GM21576 (cell line): ENCODE measurements at regions not wholly inside any gene's neighbourhood (a gene's known extent, or its start where the extent isn't known, plus 50 kb on each side); places are given as distances from the start of the nearest gene placed in this dataset.
"Not testable (repeated sequence)": the region's sequence is repeated elsewhere in the genome, so short reads cannot be mapped to it uniquely, and the experiment has no call there.

Source experiments
- ATAC-seq: cut with Tn5 transposase; IDR thresholded peaks from one replicate; pipeline ENCODE4 v1.9.1; 2021; ENCODE audit warnings: mild to moderate bottlenecking, moderate library complexity; ENCODE audit not compliant: unreplicated experiment

DNA sequence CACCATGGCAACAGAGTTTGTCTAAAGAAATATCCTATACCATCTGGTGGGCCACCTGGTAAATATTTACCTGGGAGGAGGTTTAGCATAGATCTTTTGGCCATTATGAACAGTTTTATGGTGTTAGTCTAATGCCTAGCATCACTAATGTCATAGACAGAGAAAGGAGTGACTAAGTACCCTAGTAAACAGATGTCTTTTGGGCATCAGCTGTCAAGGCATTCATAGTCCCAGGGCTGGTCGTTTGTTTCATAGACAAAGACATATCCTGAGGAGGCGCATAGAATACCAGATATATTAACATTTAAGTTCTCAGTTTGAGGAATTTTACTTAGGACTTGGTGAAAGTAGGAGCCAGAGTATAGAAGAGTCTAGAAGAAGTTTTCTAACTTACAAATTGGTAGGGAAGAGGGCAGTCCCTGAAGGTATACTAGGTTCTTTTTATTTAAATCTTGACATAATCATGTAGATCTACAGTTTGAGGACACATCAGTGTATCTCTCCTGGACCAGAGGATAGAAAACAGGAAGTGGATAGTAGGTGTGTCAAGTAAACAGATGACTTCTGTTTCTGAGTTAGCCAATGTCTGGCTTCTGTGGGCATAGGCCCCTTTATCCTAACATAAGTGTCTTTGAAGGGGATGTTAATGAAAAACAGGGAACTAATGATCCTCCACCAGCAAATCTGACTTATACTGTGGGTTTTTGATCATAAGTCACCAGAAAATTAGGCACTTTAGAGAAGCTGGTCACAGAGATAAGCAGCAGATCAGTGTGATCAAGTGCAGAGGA lies 105.0 kb upstream of the PRSS3 start:
- no peak for ATAC-seq

DNA sequence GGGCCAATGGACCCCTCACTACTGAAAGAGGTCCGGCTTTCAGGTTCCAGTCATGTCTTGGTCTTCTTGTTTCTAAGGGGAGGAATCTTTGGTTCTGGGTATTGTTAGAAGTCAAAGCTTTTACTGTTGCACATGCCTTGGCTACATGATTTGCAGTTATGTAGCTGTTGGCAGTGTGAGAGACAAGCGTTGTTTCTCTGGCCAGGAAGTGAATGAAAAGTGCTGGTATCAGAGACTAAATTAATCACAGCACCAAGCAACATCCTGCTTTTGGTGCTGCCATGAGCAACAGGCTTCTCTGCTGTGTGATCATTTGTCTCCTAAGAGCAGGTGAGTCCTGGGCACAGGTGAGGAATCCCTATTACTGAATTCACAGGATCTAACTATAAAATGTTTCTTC lies 100.1 kb upstream of the PRSS3 start:
- no peak for ATAC-seq

DNA sequence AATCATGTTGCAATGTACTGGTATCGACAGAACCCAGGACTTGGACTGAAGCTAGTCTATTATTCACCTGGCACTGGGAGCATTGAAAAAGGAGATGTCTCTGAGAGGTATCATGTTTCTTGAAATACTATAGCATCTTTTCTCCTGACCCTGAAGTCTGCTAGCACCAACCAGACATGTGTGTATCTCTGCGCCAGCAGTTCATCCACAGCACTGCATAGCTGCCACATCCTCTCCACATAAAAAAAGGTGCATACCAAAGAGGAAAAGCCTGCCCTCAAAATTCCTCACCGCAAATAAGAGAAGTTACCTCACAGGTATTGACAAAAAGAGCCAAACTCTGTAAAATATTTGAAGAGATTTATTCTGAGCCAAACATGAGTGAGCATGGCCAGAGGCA lies 99.5 kb upstream of the PRSS3 start:
- ATAC-seq, result no peak

DNA sequence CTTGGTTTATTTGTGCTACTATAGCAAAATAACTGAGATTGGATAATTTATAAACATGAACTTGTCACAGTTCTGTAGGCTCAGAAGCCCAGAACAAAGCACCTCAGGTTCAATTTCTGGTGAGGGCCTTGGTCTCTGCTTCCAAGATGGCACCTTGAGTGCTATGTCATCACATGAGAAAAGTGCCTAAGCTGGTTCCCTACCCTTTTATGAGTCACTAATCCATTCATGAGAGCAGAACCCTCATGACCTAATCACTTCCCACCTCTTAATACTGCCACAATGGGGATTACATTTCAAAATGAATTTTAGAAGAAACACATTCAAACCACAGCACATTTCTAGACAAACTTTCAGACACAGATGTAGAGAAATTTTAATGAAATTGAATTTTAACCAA lies 98.2 kb upstream of the PRSS3 start:
- ATAC-seq, result no peak

DNA sequence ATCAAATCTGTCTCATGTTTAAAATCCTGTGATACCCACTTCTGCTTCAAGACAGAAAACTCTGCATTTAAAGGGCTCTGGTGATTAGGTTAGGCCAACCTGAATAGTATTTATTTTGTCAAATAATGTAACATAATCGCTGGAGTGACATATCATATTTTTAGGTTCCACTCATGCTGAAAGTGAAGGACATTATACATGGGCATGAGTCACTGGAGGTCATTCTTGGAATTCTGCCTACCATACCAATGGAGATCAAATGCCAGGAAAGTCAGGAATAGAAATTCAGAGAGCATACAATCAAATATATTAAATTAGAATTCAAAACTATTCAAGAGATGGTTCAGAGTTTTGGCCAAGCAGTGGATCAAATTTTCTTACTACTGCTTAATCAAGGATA lies 97.1 kb upstream of the PRSS3 start:
- ATAC-seq, result no peak

DNA sequence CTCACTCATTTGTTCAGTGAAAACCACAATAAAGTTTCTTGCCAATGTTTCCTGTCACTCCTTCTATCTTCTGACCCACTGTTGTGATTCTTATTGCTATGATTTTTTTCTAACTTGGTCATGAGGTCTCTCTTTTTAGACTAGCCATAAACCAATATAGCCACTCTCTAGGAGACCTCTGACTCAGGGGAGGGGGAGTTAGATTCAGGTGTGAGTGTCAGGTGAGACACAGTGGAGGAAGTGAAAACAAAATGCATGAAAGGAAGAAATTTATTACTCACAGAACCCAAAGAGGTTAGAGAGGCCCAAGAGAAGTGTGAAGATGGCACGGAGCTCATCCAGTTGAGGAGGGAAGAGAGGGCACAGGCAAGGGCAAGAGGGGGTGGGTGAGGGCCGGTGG lies 94.4 kb upstream of the PRSS3 start:
- ATAC-seq, result not testable (repeated sequence)

DNA sequence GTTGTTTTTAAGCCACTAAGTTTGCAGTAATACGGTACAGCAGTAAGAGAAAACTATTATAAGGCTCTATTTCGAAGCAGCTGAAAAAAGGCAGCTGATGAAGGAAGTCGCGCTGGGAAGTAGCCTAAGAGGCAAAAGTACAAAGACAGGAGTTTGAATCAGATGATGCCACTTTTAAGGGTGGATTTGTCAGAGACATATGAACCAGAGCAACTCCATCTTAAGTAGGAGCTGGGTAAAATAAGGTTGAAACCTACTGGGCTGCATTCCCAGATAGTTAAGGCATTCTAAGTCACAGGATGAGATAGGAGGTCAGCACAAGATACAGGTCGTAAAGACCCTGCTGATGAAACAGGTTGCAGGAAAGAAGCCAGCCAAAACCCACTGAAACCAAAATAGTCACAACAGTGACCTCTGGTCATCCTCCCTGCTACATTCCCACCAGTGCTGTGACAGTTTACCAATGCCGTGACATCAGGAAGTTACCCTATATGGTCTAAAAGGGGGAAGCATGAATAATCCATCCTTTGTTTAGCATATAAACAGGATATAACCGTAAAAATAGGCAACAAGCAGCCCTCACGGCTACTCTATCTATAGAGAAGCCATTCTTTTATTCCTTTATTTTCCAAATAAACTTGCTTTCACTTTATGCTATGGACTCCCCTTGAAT lies 91.8 kb upstream of the PRSS3 start:
- no peak for ATAC-seq

DNA sequence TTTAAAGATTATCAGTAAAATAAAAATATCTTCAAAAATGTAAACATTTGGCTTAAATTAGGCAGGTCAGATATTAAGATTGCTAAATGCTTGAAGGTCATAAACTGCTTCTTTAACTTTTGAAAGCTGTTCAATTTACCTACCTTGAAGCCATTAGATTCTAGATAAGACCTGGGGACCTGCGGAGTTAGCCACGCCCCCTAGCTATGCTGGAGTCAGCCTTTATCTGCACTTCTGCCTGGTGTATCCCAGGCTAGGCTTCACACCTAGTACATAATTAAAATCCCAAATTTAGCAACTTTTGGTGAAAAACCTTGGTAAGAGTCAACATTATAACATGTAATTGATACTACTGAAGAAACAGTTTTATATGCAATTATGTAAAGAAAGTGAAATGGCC lies 89.9 kb upstream of the PRSS3 start:
- ATAC-seq, result not testable (repeated sequence)

DNA sequence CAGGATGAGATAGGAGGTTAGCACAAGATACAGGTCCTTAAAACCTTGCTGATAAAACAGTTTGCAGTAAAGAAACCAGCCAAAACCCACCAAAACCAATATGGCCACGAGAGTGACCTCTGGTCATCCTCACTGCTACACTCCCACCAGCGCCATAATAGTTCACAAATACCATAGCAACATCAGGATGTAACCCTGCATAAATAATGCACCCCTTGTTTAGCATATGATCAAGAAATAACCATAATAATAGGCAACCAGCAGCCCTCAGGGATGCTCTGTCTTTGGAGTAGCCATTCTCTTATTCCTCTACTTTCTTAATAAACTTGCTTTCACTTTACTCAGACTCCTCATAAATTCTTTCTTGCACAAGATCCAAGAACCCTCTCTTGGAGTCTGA lies 86.9 kb upstream of the PRSS3 start:
- ATAC-seq, result no peak

DNA sequence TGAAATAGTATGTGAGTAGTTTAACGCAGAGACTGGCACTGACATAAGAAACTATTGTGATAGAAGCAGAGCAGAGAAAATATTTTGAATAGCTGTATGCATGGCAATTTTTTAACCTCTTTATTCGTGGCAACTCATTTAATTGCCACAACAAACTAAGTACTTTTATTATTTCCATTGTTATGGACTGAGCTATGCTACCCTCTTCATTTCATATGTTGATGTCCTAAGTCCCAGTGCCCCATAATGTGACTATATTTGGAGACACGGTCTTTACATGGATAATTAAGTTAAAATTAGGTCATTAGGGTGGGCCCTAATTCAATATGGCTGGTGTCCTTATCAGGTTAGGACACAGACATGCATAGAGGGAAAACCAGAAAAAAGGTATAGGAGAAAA lies 86.1 kb upstream of the PRSS3 start:
- ATAC-seq, result no peak

DNA sequence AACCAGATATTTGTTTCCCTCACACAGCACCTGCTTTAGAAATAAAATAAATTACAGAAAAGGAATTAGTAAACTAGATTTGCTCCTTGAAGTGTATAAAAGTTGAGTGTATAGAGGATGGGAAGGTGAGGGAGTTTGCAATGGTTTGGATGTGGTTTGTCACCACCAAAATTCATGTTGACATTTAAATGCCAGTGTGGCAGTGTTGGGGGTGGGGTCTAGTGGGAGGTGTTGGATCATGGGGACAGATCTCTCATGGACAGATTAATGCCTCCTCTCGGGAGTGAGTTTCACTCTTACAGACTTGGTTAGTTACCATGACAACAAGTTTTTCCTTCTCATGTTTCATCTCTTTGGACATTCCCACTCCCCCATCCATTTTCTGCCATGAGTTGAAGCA lies 83.9 kb upstream of the PRSS3 start:
- ATAC-seq, result not testable (repeated sequence)

DNA sequence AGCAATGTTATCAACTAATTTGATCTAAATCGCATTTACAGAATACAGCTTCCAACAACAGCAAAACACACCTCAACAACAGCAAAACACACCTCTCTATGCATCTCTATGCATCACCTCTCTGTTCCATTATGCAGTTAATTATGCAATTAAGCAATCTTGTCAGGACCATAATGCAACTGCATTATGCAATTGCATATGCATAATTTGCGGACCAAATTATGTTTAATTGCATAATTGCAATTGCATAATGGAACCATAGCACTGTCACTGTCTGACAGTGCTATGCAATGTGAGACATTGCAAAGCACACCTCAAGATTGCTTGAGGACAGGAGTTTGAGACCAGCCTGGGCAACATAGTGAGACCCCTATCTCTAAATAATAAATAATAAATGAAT lies 80.4 kb upstream of the PRSS3 start:
- no peak for ATAC-seq

DNA sequence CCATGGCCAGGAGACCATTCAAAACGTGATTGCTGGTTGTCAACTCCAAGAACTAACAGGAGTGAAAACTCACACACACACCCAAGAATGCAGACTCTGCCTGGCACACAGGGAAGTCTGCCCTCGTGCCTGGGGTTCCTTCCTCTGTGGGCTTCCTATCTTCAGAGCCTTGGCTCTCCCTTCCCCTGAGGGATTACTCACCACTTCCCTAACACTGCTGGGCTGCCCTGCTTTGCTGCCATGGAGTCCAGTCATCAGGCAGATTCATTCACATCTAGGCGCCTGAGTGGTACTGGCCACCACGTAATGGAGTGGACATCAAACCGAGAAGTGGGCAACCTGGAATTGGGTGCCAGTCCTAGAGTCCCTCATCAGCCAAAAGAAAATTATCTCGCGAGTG lies 76.4 kb upstream of the PRSS3 start:
- ATAC-seq, result no peak

DNA sequence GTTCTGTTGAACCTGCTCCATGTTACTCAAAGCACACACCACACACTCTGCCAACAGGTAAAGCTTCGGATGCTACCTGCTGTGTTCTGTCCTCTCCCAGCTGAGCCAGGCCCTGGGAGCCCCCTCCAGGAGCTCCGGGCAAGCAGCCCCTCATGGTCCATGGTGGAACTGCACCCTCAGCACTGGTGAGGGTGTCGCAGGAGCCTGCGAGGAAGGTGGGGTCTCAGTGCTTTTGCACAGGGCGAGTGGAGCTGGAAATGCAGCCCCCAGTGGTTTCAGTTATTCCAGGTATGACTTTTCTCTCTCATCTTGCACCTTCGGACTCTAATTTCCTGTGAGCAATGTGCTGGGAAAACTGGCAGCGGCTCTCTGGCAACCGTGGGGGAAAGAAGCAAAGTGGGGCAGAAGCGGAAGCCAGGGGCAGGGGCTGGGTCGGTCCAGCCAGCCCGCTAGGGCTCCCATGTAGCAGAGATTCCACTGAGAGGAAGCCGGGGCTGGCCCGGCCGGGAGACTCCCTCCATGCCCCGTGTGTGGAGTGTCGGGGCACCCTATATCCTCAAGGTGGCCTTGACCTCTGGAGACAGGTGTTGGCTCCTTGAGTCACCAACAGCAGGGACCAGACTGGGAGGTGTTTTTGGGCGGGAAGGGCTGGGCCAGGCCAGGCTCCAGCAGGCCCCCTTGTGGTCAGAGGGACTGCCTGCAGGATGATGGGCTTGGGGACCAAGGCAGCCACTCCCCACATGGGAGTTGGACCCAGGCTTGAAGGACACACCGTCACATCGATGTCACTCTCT lies 75.6 kb upstream of the PRSS3 start:
- ATAC-seq, result no peak

DNA sequence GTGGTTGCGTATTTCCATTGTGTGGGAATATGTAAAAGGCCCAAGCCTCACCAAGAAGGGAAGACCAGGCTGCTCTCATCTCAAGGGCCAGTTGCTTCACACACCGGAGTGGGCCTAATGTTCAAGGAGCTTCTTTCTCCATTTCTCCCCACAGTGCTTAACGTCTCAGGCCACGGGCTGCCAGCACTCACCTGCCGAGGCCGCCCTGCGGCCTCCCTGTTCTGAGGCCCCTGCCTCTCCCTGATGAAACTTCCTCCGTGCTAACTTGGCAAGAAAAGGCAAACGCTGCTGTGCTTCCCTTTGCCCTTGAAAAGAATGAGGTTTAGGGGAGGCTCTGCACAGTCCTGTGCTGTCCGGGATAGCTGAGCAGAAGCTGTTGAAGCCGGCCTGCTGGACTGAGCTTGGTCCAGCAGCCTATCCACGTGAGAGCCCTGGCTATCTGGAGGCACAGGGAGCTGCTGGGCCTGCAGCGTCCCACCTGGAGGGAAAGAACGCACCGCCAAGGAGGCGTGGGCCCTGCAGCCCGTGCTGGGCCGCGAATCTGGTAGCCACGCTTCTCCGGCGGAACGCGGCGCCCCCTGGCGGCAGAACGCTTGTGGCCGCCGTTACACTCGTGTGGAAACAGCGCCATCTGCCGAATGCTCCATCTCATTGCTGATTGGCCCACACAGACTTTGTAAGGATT lies 73.5 kb upstream of the PRSS3 start:
- ATAC-seq, result no peak

DNA sequence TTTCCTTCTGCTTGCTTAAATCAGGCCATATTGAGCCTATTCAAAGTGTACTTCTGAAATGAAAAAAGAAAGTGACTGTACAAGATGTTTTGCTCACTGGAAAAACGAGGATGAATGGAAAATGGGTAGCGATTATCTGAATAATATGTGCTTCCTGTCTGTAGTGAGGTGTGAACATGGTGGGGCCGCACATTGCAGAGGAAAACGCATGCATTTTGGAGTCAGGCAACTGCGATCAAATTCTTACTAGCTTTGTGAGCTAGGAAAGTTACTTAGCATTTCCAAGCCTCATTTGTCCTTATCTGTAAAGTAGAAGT lies 73.0 kb upstream of the PRSS3 start:
- ATAC-seq, result no peak

DNA sequence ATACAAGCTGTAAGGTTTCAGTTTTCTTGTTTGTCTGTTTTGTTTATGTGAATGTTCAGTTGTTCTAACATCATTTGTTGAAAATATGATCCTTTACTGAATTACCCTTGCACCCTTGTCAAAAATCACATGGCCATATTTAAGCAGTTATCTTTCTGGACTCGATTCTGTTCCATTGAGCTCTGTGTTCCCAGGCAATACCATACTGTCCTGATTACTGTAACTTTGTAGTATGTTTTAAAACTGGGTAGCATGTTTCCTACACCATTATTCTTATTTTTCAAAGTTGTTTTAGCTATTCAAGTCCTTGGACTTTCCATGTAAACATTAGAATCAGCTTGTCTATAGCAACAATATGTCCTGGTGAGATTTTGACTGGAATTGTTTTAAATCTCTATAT lies 66.7 kb upstream of the PRSS3 start:
- no peak for ATAC-seq

DNA sequence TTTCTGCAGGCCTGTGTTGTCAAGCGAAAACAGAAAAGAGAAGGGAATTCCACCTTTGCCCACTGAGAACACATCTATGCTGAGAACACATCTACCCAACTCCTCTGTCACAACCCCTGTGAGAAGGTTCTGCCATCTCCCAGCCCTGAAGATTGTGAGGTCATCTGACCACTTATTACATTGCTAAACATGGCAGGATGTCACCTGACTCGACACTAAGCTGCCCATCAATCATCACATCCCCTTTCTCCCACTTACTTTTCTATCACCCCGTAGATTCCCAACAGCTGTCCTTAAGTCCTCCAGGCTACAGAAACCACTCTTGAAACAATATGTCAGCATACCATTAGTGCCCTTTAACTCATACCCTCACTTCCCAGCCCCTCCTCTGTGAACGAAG lies 64.2 kb upstream of the PRSS3 start:
- no peak for ATAC-seq

DNA sequence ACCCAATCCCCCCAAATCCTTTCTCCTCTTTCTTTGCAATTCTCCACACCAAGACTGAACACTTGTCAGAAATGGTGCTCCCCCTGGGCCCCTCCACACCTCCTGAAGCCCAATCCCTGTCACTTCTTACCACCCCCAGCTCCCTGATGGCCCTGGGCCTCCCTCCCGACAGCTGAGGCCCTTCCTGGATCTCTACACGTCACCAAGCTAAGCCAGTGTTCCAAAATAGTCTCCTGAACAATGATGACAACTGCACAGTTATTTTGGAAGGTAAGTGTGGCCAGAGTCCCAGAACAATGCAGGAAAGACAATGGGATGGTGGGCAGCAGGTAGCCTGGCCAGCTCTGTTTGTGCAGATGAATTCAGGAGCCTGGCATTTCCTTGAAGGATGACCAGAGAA lies 63.7 kb upstream of the PRSS3 start:
- no peak for ATAC-seq

DNA sequence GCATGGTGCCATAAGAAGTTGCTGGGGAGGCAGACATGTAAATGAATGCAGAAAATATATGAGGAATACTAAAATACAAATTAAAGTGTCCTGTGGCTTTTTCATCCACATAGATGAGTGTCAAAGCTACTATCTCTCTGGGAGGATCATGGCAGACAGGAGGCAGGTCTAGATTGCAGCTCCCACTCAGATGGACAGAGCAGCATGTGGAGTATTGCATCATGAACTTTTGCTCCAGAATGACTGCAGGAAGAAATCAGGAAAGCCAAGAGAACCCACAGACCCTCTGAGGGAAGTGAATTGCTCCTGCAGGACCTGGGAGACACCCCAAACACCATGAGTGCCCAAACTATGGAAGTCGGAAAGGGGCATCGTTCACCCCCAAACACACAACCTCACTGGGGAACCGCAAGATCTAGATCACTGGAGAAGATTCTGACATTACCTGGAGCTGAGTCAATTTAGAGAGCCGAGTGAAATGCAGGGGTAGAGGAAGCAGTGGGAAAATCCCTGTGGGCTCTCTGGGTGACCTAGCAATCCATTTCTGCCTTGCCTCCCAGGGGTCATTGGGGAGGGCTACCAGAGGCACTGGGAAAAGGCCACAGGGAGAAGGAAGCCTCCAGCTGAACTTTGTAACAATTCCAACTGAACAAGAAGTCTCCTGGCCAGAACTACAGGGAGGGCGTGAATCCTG lies 61.0 kb upstream of the PRSS3 start:
- not testable (repeated sequence) for ATAC-seq
